GM19372 (cell line): ENCODE measurements at regions not wholly inside any gene's neighbourhood (a gene's known extent, or its start where the extent isn't known, plus 50 kb on each side); places are given as distances from the start of the nearest gene placed in this dataset.
"Not testable (repeated sequence)": the region's sequence is repeated elsewhere in the genome, so short reads cannot be mapped to it uniquely, and the experiment has no call there.

Experiments used
- ATAC-seq: cut with Tn5 transposase; IDR thresholded peaks from one replicate; pipeline ENCODE4 v1.9.1; 2021; ENCODE audit warnings: mild to moderate bottlenecking, low read depth, moderate library complexity; ENCODE audit not compliant: unreplicated experiment

- ATAC-seq, result no peak
Measured at GRCh38 chr1:30518696-30519095, 204.7 kb downstream of the MATN1 start.

- no peak for ATAC-seq
Measured at GRCh38 chr1:30518186-30518585, 205.2 kb downstream of the MATN1 start.

GRCh38 chr1:30517666-30518065 lies 205.7 kb downstream of the MATN1 start:
- not testable (repeated sequence) for ATAC-seq

- not testable (repeated sequence) for ATAC-seq
Measured at GRCh38 chr1:30517241-30517640, 206.1 kb downstream of the MATN1 start.

- no peak for ATAC-seq
Measured at GRCh38 chr1:30516485-30516858, 206.9 kb downstream of the MATN1 start.

GRCh38 chr1:30515755-30516484 lies 207.5 kb downstream of the MATN1 start:
- no peak for ATAC-seq

GRCh38 chr1:30514945-30515344 lies 208.4 kb downstream of the MATN1 start:
- no peak for ATAC-seq

GRCh38 chr1:30514137-30514654 lies 209.2 kb downstream of the MATN1 start:
- no peak for ATAC-seq

GRCh38 chr1:30513396-30514136 lies 209.8 kb downstream of the MATN1 start:
- no peak for ATAC-seq

- ATAC-seq, result no peak
Measured at GRCh38 chr1:30512914-30513265, 210.5 kb downstream of the MATN1 start.

- no peak for ATAC-seq
Measured at GRCh38 chr1:30511991-30512913, 211.1 kb downstream of the MATN1 start.

GRCh38 chr1:30511563-30511962 lies 211.8 kb downstream of the MATN1 start:
- ATAC-seq, result no peak

- no peak for ATAC-seq
Measured at GRCh38 chr1:30511106-30511505, 212.3 kb downstream of the MATN1 start.

GRCh38 chr1:30509670-30510069 lies 213.7 kb downstream of the MATN1 start:
- no peak for ATAC-seq

- ATAC-seq, result no peak
Measured at GRCh38 chr1:30508611-30509010, 214.8 kb downstream of the MATN1 start.

- no peak for ATAC-seq
Measured at GRCh38 chr1:30508175-30508448, 215.3 kb downstream of the MATN1 start.

- ATAC-seq, result no peak
Measured at GRCh38 chr1:30507401-30508174, 215.8 kb downstream of the MATN1 start.

- ATAC-seq, result no peak
Measured at GRCh38 chr1:30507016-30507312, 216.4 kb downstream of the MATN1 start.

GRCh38 chr1:30506291-30507015 lies 216.9 kb downstream of the MATN1 start:
- ATAC-seq, result no peak

GRCh38 chr1:30505853-30506252 lies 217.5 kb downstream of the MATN1 start:
- no peak for ATAC-seq
